IgD-negative memory B cell (primary cell): ENCODE measurements at regions not wholly inside any gene's neighbourhood (a gene's known extent, or its start where the extent isn't known, plus 50 kb on each side); places are given as distances from the start of the nearest gene placed in this dataset.
"Not testable (repeated sequence)": the region's sequence is repeated elsewhere in the genome, so short reads cannot be mapped to it uniquely, and the experiment has no call there.

ENCODE experiments used
- H3K27ac Mint-ChIP-seq, 3 donors: one replicate each; pipeline ENCODE4 v1.8.0; 2020 to 2022; ENCODE audit warnings: mild to moderate bottlenecking in 3 of 3, mixed read lengths in 3 of 3, moderate library complexity in 1 of 3
- H3K27me3 Mint-ChIP-seq: one replicate; pipeline ENCODE4 v1.8.0; 2021; ENCODE audit warnings: mixed read lengths
- H3K36me3 Mint-ChIP-seq: one replicate; pipeline ENCODE4 v1.8.0; 2020; ENCODE audit warnings: mild to moderate bottlenecking, mixed read lengths
- H3K4me1 Mint-ChIP-seq, 3 donors: one replicate each; pipeline ENCODE4 v1.8.0; 2020 to 2022; ENCODE audit warnings: mixed read lengths in 3 of 3, mild to moderate bottlenecking in 1 of 3
- H3K4me3 Mint-ChIP-seq, 4 donors: one replicate each; pipeline ENCODE4 v1.8.0; 2020 to 2022; ENCODE audit warnings: mild to moderate bottlenecking in 4 of 4, mixed read lengths in 4 of 4, moderate library complexity in 3 of 4
- H3K9me3 Mint-ChIP-seq, 3 donors: one replicate each; pipeline ENCODE4 v1.8.0; 2020 to 2021; ENCODE audit warnings: mixed read lengths in 3 of 3, mild to moderate bottlenecking in 1 of 3

- Mint-ChIP-seq H3K36me3 (no peaks in the 10 kb centered on the region), H3K27ac (no peak overlapping the region), H3K4me3 (no peak overlapping the region)
These were observed 1308.0 kb downstream of the ROBO1 start for GRCh38 chr3:78459796-78460195.

GRCh38 chr3:78462021-78462420 lies 1305.8 kb downstream of the ROBO1 start:
- Mint-ChIP-seq H3K27me3 (no peaks in the 10 kb centered on the region), H3K4me1 (no peaks in the 10 kb centered on the region), H3K9me3 (peaks cover 5 to 17% (median 12%) of the 10 kb centered on the region in 3 donors), H3K36me3 (no peaks in the 10 kb centered on the region), H3K27ac (no peak overlapping the region), H3K4me3 (no peak overlapping the region)

More at GRCh38 chr3:78459796-78460195, 1308.0 kb downstream of the ROBO1 start:
- Mint-ChIP-seq H3K4me1 (peaks cover 0 to 2% (median 0%) of the 10 kb centered on the region in 3 donors), H3K27me3 (no peaks in the 10 kb centered on the region), H3K9me3 (peaks cover 3 to 8% (median 8%) of the 10 kb centered on the region in 3 donors)

GRCh38 chr3:78476076-78476475 lies 1291.7 kb downstream of the ROBO1 start:
- Mint-ChIP-seq H3K9me3 (peaks cover 0 to 7% (median 2%) of the 10 kb centered on the region in 3 donors), H3K4me1 (no peaks in the 10 kb centered on the region), H3K4me3 (no peak overlapping the region), H3K27me3 (no peaks in the 10 kb centered on the region), H3K36me3 (no peaks in the 10 kb centered on the region), H3K27ac (no peak overlapping the region)

GRCh38 chr3:78481050-78481449 lies 1286.7 kb downstream of the ROBO1 start:
- H3K27me3 Mint-ChIP-seq = no peaks in the 10 kb centered on the region
- H3K9me3 Mint-ChIP-seq = peaks cover 0 to 3% (median 0%) of the 10 kb centered on the region in 3 donors
- H3K4me3 Mint-ChIP-seq = no peak overlapping the region
- no peak overlapping the region for H3K27ac Mint-ChIP-seq
- H3K4me1 Mint-ChIP-seq = no peaks in the 10 kb centered on the region
- H3K36me3 Mint-ChIP-seq = no peaks in the 10 kb centered on the region

- Mint-ChIP-seq H3K27me3 (no peaks in the 10 kb centered on the region), H3K27ac (no peak overlapping the region), H3K9me3 (peaks cover 0 to 3% (median 0%) of the 10 kb centered on the region in 3 donors), H3K36me3 (no peaks in the 10 kb centered on the region), H3K4me1 (no peaks in the 10 kb centered on the region), H3K4me3 (no peak overlapping the region)
These were observed 1284.7 kb downstream of the ROBO1 start for GRCh38 chr3:78483090-78483489.

- H3K36me3 Mint-ChIP-seq = no peaks in the 10 kb centered on the region
- no peaks in the 10 kb centered on the region for H3K27me3 Mint-ChIP-seq
- H3K9me3 Mint-ChIP-seq = peaks cover 0 to 3% (median 0%) of the 10 kb centered on the region in 3 donors
- no peaks in the 10 kb centered on the region for H3K4me1 Mint-ChIP-seq
- H3K27ac Mint-ChIP-seq = no peak overlapping the region
- H3K4me3 Mint-ChIP-seq = no peak overlapping the region
These were observed 1272.9 kb downstream of the ROBO1 start for GRCh38 chr3:78494851-78495250.

- no peaks in the 10 kb centered on the region for H3K4me1 Mint-ChIP-seq
- no peaks in the 10 kb centered on the region for H3K36me3 Mint-ChIP-seq
- no peak overlapping the region for H3K4me3 Mint-ChIP-seq
- peaks cover 0 to 3% (median 0%) of the 10 kb centered on the region in 3 donors for H3K9me3 Mint-ChIP-seq
- no peaks in the 10 kb centered on the region for H3K27me3 Mint-ChIP-seq
- no peak overlapping the region for H3K27ac Mint-ChIP-seq
These were observed 1272.5 kb downstream of the ROBO1 start for GRCh38 chr3:78495301-78495700.

- H3K9me3 Mint-ChIP-seq = peaks cover 3 to 4% (median 3%) of the 10 kb centered on the region in 3 donors
- H3K27ac Mint-ChIP-seq = no peak overlapping the region
- H3K27me3 Mint-ChIP-seq = no peaks in the 10 kb centered on the region
- no peaks in the 10 kb centered on the region for H3K36me3 Mint-ChIP-seq
- no peak overlapping the region for H3K4me3 Mint-ChIP-seq
- H3K4me1 Mint-ChIP-seq = peaks cover 0 to 2% (median 0%) of the 10 kb centered on the region in 3 donors
These were observed 1271.3 kb downstream of the ROBO1 start for GRCh38 chr3:78496501-78496900.

- Mint-ChIP-seq H3K4me3 (no peak overlapping the region), H3K27ac (no peak overlapping the region), H3K36me3 (no peaks in the 10 kb centered on the region), H3K27me3 (no peaks in the 10 kb centered on the region), H3K4me1 (peaks cover 0 to 2% (median 0%) of the 10 kb centered on the region in 3 donors), H3K9me3 (peaks cover 3 to 4% (median 3%) of the 10 kb centered on the region in 3 donors)
These were observed 1270.8 kb downstream of the ROBO1 start for GRCh38 chr3:78497021-78497420.

GRCh38 chr3:78497767-78498166 lies 1270.0 kb downstream of the ROBO1 start:
- no peak overlapping the region for H3K4me3 Mint-ChIP-seq
- no peaks in the 10 kb centered on the region for H3K36me3 Mint-ChIP-seq
- peaks cover 0 to 2% (median 0%) of the 10 kb centered on the region in 3 donors for H3K4me1 Mint-ChIP-seq
- H3K27ac Mint-ChIP-seq = no peak overlapping the region
- peaks cover 4 to 7% (median 4%) of the 10 kb centered on the region in 3 donors for H3K9me3 Mint-ChIP-seq
- no peaks in the 10 kb centered on the region for H3K27me3 Mint-ChIP-seq

- H3K27ac Mint-ChIP-seq = no peak overlapping the region
- peaks cover 2 to 6% (median 6%) of the 10 kb centered on the region in 3 donors for H3K9me3 Mint-ChIP-seq
- H3K4me3 Mint-ChIP-seq = no peak overlapping the region
- H3K36me3 Mint-ChIP-seq = no peaks in the 10 kb centered on the region
- H3K27me3 Mint-ChIP-seq = no peaks in the 10 kb centered on the region
- peaks cover 0 to under 1% (median 0%) of the 10 kb centered on the region in 3 donors for H3K4me1 Mint-ChIP-seq
These were observed 1261.7 kb downstream of the ROBO1 start for GRCh38 chr3:78506061-78506460.

- Mint-ChIP-seq H3K27ac (no peak overlapping the region), H3K27me3 (no peaks in the 10 kb centered on the region), H3K36me3 (no peaks in the 10 kb centered on the region), H3K4me3 (no peak overlapping the region), H3K4me1 (no peaks in the 10 kb centered on the region), H3K9me3 (peaks cover 0 to 6% (median 6%) of the 10 kb centered on the region in 3 donors)
These were observed 1261.1 kb downstream of the ROBO1 start for GRCh38 chr3:78506581-78507195.

- Mint-ChIP-seq H3K27ac (no peak overlapping the region), H3K27me3 (no peaks in the 10 kb centered on the region), H3K36me3 (no peaks in the 10 kb centered on the region), H3K9me3 (peaks cover 3 to 7% (median 5%) of the 10 kb centered on the region in 3 donors), H3K4me3 (no peak overlapping the region), H3K4me1 (no peaks in the 10 kb centered on the region)
These were observed 1260.4 kb downstream of the ROBO1 start for GRCh38 chr3:78507196-78507984.

- H3K27ac Mint-ChIP-seq = no peak overlapping the region
- peaks cover 1 to 3% (median 2%) of the 10 kb centered on the region in 3 donors for H3K9me3 Mint-ChIP-seq
These were observed 1256.0 kb downstream of the ROBO1 start for GRCh38 chr3:78511840-78512239.

GRCh38 chr3:78512786-78513185 lies 1255.0 kb downstream of the ROBO1 start:
- H3K4me3 Mint-ChIP-seq, H3K27ac Mint-ChIP-seq, H3K4me1 Mint-ChIP-seq, H3K9me3 Mint-ChIP-seq, H3K36me3 Mint-ChIP-seq, H3K27me3 Mint-ChIP-seq: not testable (repeated sequence)

More at GRCh38 chr3:78511840-78512239, 1256.0 kb downstream of the ROBO1 start:
- Mint-ChIP-seq H3K36me3 (no peaks in the 10 kb centered on the region), H3K4me3 (no peak overlapping the region), H3K4me1 (no peaks in the 10 kb centered on the region), H3K27me3 (no peaks in the 10 kb centered on the region)
